IMR-90 (cell line): ENCODE measurements at regions not wholly inside any gene's neighbourhood (a gene's known extent, or its start where the extent isn't known, plus 50 kb on each side); places are given as distances from the start of the nearest gene placed in this dataset.

Source experiments
- ATAC-seq: fragments of 200-7000 bp; cut with Tn5 transposase; 2 replicates; pipeline ENCODE4 v1.9.1; 2020; ENCODE audit warnings: low read depth, mild to moderate bottlenecking, moderate library complexity
- BruUV-seq: library from RNA; stranded (reverse); fragments of 400-500 nt; replicated peaks from 2 replicates; lab custom pipeline; 2021; lab: Mats Ljungman, UMichigan
- CTCF ChIA-PET: fragments of 300-600 bp; formaldehyde crosslinking; extraction: SDS; loops from one replicate; lab custom pipeline; 2021; ENCODE audit warnings: antibody characterized with exemption; lab: Yijun Ruan, JAX
- POLR2A ChIA-PET: fragments of 300-600 bp; sonication (Branson Sonifier 250); formaldehyde crosslinking; loops from one replicate; lab custom pipeline; 2022; ENCODE audit warnings: antibody characterized with exemption; ENCODE audit not compliant: unreplicated experiment; lab: Charles Lee
- DNase-seq: peaks from one replicate; pipeline ENCODE4 v3.0.0; 2013
- H2AFZ ChIP-seq: replicated peaks from 2 replicates; pipeline ENCODE3; 2013; ENCODE audit warnings: low read length, mild to moderate bottlenecking; ENCODE audit not compliant: poor library complexity
- H2AK5ac ChIP-seq: 2 replicates; pipeline ENCODE4 v1.6.1; 2013; ENCODE audit warnings: low read depth, low read length, inconsistent platforms
- H2AK9ac ChIP-seq: replicated peaks from 2 replicates; pipeline ENCODE3; 2013; ENCODE audit warnings: mild to moderate bottlenecking, low read depth, low read length, moderate library complexity; ENCODE audit not compliant: poor library complexity
- H2BK120ac ChIP-seq: 2 replicates; pipeline ENCODE4 v1.6.1; 2013; ENCODE audit warnings: low read depth, low read length, inconsistent platforms
- H2BK15ac ChIP-seq: 3 replicates; pipeline ENCODE4 v1.6.1; 2013; ENCODE audit warnings: low read depth, low read length, inconsistent platforms
- H2BK20ac ChIP-seq: 2 replicates; pipeline ENCODE4 v1.6.1; 2013; ENCODE audit warnings: low read depth, mild to moderate bottlenecking, inconsistent platforms, low read length, moderate library complexity
- H2BK5ac ChIP-seq: 2 replicates; pipeline ENCODE4 v1.6.1; 2013; ENCODE audit warnings: mild to moderate bottlenecking, low read depth, low read length, inconsistent platforms; ENCODE audit not compliant: poor library complexity, severe bottlenecking
- H3K14ac ChIP-seq: replicated peaks from 2 replicates; pipeline ENCODE4 v1.6.1; 2013; ENCODE audit warnings: low read depth, low read length, inconsistent platforms
- H3K18ac ChIP-seq: 2 replicates; pipeline ENCODE4 v1.6.1; 2013; ENCODE audit warnings: low read depth, low read length, control low read depth
- H3K23ac ChIP-seq: 2 replicates; pipeline ENCODE4 v1.6.1; 2013; ENCODE audit warnings: low read depth, low read length, inconsistent platforms
- H3K27ac ChIP-seq: 2 replicates; pipeline ENCODE4 v1.5.1; 2013; ENCODE audit warnings: mild to moderate bottlenecking, control low read depth, low read length; ENCODE audit not compliant: insufficient read depth
- H3K27me3 ChIP-seq: 2 replicates; pipeline ENCODE4 v1.6.1; 2013; ENCODE audit warnings: low read length; ENCODE audit not compliant: control insufficient read depth, insufficient read depth
- H3K36me3 ChIP-seq: 2 replicates; pipeline ENCODE4 v1.6.1; 2013; ENCODE audit warnings: low read length, mixed read lengths; ENCODE audit not compliant: control insufficient read depth, insufficient read depth
- H3K4ac ChIP-seq: 2 replicates; pipeline ENCODE4 v1.6.1; 2013; ENCODE audit warnings: low read depth, low read length, inconsistent platforms
- H3K4me1 ChIP-seq: 2 replicates; pipeline ENCODE4 v1.6.1; 2013; ENCODE audit warnings: low read length, mixed read lengths; ENCODE audit not compliant: control insufficient read depth, insufficient read depth
- H3K4me2 ChIP-seq: 2 replicates; pipeline ENCODE4 v1.6.1; 2013; ENCODE audit warnings: low read depth, mild to moderate bottlenecking, control low read depth, low read length, moderate library complexity
- H3K4me3 ChIP-seq: 2 replicates; pipeline ENCODE4 v1.5.1; 2013; ENCODE audit warnings: low read depth, mild to moderate bottlenecking, control low read depth, low read length, moderate library complexity; ENCODE audit not compliant: insufficient read depth
- H3K56ac ChIP-seq: 2 replicates; pipeline ENCODE4 v1.6.1; 2013; ENCODE audit warnings: low read length, inconsistent platforms; ENCODE audit not compliant: insufficient read depth; ENCODE audit errors: extremely low read depth
- H3K79me1 ChIP-seq, 2 experiments: 2 replicates each; pipeline ENCODE4 v1.6.1; 2013; ENCODE audit warnings: low read length in 2 of 2, inconsistent platforms in 1 of 2, low read depth in 1 of 2
- H3K9ac ChIP-seq: 2 replicates; pipeline ENCODE4 v1.6.1; 2013; ENCODE audit warnings: low read depth, low read length, control low read depth
- H3K9me1 ChIP-seq: 2 replicates; pipeline ENCODE4 v1.6.1; 2013; ENCODE audit warnings: low read length, inconsistent platforms; ENCODE audit not compliant: insufficient read depth
- H3K9me3 ChIP-seq: 2 replicates; pipeline ENCODE4 v1.6.1; 2013; ENCODE audit warnings: low read length; ENCODE audit not compliant: control insufficient read depth, insufficient read depth
- H4K20me1 ChIP-seq: 2 replicates; pipeline ENCODE4 v1.6.1; 2013; ENCODE audit warnings: low read length, inconsistent platforms; ENCODE audit not compliant: insufficient read depth
- H4K5ac ChIP-seq: 2 replicates; pipeline ENCODE4 v1.6.1; 2013; ENCODE audit warnings: mild to moderate bottlenecking, low read depth, low read length, control low read depth
- H4K8ac ChIP-seq, 2 experiments: 2 replicates each; pipeline ENCODE4 v1.6.1; 2013; ENCODE audit warnings: low read depth in 2 of 2, low read length in 2 of 2, control low read depth in 1 of 2, inconsistent platforms in 1 of 2
- H4K91ac ChIP-seq: 2 replicates; pipeline ENCODE4 v1.6.1; 2013; ENCODE audit warnings: low read depth, low read length, inconsistent platforms; ENCODE audit not compliant: insufficient read depth
- RCOR1 ChIP-seq: IDR thresholded peaks from 2 replicates; pipeline ENCODE4 v1.6.1; 2012; ENCODE audit warnings: mild to moderate bottlenecking, low read length, improper control_type of control experiment; ENCODE audit not compliant: insufficient replicate concordance
- RFX5 ChIP-seq: IDR thresholded peaks from 2 replicates; pipeline ENCODE4 v1.8.0; 2012; ENCODE audit warnings: low read depth, mild to moderate bottlenecking, low read length, moderate library complexity
- WGBS, 2 experiments: methylation state at CpG; one replicate each; pipeline versions ENCODE4 v1.1.5 to v1.1.7; 2013; ENCODE audit warnings: missing lambda C conversion rate in 2 of 2; ENCODE audit not compliant: insufficient read length in 1 of 2; ENCODE audit errors: extremely low coverage in 2 of 2; 5-methylcytosine and 5-hydroxymethylcytosine counted together
- dilution Hi-C: fragments of 300-500 bp; cut with HindIII; formaldehyde crosslinking; loops from one replicate; pipeline ENCODE4 v1.14.3; 2018; ENCODE audit warnings: low sequenced_read_pairs; ENCODE audit not compliant: unreplicated experiment
- in situ Hi-C: fragments of 300-500 bp; cut with MboI; formaldehyde crosslinking; loops from 3 replicates; pipeline ENCODE4 v1.14.3; 2019; ENCODE audit warnings: low sequenced_read_pairs, inconsistent platforms, mixed read lengths
- intact Hi-C: fragments of 100-400 bp; cut with micrococcal nuclease; formaldehyde crosslinking; loops from 2 replicates; pipeline ENCODE4 v1.10.0; 2022

DNA sequence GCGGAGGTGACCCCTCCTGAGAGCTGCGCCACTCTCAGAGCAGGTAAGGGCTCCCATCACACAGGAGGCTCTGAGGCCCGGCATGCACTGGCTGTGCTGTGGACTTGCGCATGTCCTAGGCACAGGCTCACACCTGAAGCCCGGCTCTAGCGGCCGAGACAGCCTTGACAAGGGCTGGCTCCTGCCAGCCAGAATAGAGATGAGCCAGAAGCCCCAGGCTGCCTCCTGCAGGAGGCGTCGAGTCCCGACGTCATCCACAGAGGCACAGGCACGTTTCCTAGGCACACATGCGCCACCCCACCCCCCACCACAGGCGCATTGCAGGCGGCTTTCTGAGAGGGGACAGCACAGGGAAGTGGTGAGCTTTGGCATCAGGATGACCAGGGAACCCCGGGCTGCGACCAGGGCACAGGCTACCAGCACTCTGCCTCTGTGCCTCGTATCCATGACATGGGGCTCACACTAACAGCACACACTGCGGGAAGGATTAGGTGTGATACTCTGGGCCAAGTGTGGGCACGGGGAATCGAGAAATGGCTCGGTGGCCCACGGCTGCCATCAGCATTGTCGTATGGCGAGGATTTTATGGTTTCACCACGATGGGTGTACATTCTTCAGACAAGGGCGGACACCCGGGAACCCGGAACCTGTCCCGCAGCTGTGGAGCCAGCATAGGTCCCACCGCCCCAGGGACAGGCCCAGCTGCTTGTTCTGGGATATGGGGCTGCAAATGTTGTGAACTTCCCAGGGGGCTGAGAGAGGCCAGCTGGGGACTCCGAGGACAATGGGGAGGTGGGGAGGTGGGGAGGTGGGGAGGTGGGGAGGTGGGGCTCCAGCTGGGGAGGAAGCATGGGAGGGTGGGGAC lies 90.7 kb upstream of the ADRA2C start:
- no peak for ATAC-seq
- no peak overlapping the region for H3K4ac ChIP-seq
- no peak overlapping the region for H3K56ac ChIP-seq
- H2BK20ac ChIP-seq = no peak overlapping the region
- dilution Hi-C loops (no loop called here), in situ Hi-C loops (no loop called here), intact Hi-C loops (no loop called here)
- H3K27ac ChIP-seq = no peak overlapping the region
- peaks cover 55% of the 10 kb centered on the region for H3K27me3 ChIP-seq
- no peak overlapping the region for H2AK5ac ChIP-seq
- no peaks in the 10 kb centered on the region for H3K9me1 ChIP-seq
- H3K23ac ChIP-seq = no peak overlapping the region
- ChIA-PET POLR2A (no interaction called here), CTCF (no interaction called here)
- H2AFZ ChIP-seq = no peak overlapping the region
- TF ChIP-seq RFX5 (no peak), RCOR1 (no peak)
- no peaks in the 10 kb centered on the region for H3K79me1 ChIP-seq
- no peak for DNase-seq
- no peaks in the 10 kb centered on the region for H3K36me3 ChIP-seq
- H4K5ac ChIP-seq = no peak overlapping the region
- no peak overlapping the region for H2BK120ac ChIP-seq
- H3K4me2 ChIP-seq = no peak overlapping the region
- no peak overlapping the region for H3K9ac ChIP-seq
- WGBS, 2 experiments = 79% methylated on average over 18 of the region's 32 CpGs; no CpG with 5 or more reads in 1 of the 2 experiments
- H3K4me1 ChIP-seq = peaks cover 5% of the 10 kb centered on the region
- no peak overlapping the region for H4K91ac ChIP-seq
- no peak overlapping the region for H3K14ac ChIP-seq
- no peak overlapping the region for H4K8ac ChIP-seq
- no peak overlapping the region for H2BK5ac ChIP-seq
- peaks cover 11% of the 10 kb centered on the region for H3K9me3 ChIP-seq
- no peaks in the 10 kb centered on the region for H4K20me1 ChIP-seq
- H3K18ac ChIP-seq = no peak overlapping the region
- BruUV-seq = no TSS peak
- no peak overlapping the region for H2AK9ac ChIP-seq
- no peak overlapping the region for H3K4me3 ChIP-seq
- H2BK15ac ChIP-seq = no peak overlapping the region
